ENCODE measurements at regions not wholly inside any gene's neighbourhood (a gene's known extent, or its start where the extent isn't known, plus 50 kb on each side); places are given as distances from the start of the nearest gene placed in this dataset.

DNA sequence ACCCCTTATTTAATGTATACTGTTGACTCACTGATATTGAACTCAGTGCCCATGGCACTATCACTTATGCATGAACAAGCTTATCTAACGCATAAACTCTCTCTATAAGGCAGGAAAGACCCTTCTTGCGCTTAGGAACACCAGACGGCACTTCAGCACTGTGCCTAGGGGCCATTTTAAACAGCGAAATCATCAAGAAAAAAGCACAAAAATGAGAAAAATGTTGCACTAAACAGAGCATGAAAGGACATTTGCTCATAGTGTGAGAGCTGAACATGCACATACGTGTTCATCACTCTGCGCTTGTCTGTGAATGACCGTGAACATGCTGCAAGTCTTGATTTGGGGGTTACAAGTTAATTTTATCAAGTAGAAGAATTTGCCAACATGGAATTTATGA lies 109.6 kb downstream of the WDR11 start:
- DNase-seq: no peak

DNA sequence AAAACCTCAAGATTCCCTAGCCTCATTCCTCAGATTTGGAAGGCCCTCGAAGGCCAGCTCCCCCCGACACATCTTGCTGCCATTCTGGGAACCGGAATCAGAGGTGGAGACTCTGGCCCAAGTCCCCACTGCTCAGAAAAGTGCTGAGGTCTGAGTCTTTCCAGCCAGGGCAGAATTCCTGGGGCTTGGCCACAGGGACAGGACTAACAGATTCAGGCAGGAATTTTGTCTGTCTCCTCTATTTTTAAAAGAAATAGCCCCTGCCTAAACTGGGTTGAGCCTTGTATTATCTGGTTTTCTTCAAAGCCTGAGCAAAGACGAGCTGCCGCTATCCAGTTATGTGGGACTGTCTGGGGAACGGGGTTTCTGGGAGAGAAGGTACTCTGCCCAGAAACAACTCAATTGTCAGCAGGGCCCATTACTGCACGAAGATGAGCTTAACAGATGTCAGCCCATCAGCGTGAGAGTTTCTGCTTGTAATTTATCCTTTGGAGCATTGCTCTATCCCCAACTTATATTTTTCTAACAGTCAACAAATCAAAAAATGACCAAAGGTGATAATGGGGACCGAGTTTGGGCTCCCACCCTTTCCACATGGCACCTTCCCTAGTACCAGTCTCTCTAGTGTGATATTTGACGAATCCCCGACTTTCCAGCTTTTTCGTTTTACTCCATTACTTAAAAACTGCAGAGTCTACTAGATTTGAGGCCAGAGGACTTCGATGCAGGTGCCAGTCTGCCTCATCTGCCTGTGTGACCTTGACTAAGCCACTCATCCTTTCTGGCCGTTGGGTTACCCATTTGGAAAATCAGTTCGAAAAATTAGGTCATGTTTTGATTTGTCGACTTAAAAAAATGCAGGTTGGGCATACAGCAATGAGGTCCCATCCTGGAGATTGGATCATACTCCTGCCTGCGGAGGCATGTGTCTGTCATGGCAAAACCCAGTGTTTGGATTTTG lies 110.9 kb downstream of the WDR11 start:
- DNase-seq: no peak

GRCh38 chr10:120962756-120963593 lies 111.8 kb downstream of the WDR11 start:
- DNase-seq: no peak

- DNase-seq: no peak
Measured at GRCh38 chr10:120963594-120964220, 112.5 kb downstream of the WDR11 start.

- DNase-seq: no peak
Measured at GRCh38 chr10:120966657-120967045, 115.5 kb downstream of the WDR11 start.

DNA sequence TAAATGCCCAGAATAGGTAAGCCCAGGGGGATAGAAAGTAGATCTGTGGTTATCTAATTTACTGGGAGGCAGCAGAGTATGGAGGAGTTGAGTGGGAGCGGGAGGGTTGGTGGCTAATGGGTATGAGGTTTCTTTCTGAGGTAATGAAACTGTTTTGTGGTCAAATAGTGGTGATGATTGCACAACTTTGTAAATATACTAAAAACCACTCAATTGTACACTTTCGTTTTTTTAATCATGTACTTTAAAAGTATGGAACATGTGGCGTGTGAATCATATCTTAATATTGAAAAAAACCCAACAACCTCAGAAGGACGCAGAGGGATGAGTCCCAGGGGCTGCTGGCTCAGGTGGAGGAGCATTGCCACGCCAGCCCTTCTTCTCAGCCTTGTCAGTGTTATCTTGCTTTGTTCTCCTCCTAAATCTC lies 118.1 kb downstream of the WDR11 start:
- no peak for DNase-seq

- no peak for DNase-seq
Measured at GRCh38 chr10:120970595-120971529, 119.7 kb downstream of the WDR11 start.

GRCh38 chr10:120971671-120972070 lies 120.5 kb downstream of the WDR11 start:
- no peak for DNase-seq

GRCh38 chr10:120972259-120972658 lies 121.1 kb downstream of the WDR11 start:
- DNase-seq: no peak

DNA sequence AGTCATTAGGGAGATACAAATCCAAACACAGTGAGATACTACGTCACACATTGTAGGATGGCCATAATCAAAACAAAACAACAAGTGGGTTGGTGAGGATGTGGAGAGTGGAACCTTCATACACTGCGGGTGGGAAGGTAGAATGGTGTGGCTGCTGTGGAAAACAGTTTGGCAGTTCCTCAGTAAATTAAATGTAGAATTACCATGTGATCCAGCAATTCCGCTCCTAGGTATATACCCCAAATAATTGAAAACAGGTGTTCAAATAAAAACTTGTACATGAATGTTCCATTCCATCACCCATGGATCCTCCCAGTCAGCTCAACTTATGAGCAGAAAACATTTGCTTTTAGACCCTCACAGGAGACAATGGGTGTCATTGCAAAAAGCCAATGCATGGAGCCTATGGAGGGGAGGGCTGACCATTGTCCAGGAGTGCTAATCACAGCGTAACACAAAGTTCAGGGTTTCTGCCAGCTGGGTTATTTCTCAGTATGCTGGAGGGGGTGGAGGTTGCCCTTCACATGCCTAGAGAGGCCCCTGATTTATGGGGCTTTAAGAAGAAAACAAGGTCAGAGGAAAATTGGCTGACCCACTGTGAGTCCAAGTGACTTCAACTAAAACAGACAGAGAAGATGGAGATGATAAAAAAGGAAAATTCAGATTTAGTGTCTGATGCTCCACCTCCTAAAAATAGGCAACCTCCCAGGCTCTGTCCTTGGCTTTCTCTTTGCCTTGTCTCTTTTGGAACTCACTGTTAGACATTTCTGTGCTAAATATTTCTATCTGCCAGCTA lies 124.1 kb downstream of the WDR11 start:
- DNase-seq: no peak

DNA sequence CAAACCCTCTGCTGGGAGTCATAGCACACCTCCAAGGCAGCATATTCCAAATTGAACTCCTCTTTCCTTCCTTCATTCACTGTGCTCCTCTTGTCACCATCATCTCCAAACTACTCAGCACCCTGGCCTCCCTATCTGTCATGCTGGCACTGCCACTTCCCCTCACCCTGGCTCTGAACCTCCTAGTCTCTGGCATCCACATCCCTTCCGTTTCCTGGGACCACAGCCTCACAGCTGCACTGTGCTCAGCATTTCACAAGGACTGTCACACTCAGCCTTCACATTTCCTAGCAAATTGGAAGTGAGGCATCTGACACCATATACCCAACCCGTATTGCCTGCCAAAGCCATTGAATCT lies 124.7 kb downstream of the WDR11 start:
- no peak for DNase-seq

GRCh38 chr10:120977897-120978296 lies 126.7 kb downstream of the WDR11 start:
- no peak for DNase-seq

- no peak for DNase-seq
Measured at GRCh38 chr10:120978589-120979252, 127.6 kb downstream of the WDR11 start.

GRCh38 chr10:120979435-120980278 lies 128.5 kb downstream of the WDR11 start:
- DNase-seq: peak; percentile 12

- DNase-seq: no peak
Measured at GRCh38 chr10:120980279-120981255, 129.4 kb downstream of the WDR11 start.

DNA sequence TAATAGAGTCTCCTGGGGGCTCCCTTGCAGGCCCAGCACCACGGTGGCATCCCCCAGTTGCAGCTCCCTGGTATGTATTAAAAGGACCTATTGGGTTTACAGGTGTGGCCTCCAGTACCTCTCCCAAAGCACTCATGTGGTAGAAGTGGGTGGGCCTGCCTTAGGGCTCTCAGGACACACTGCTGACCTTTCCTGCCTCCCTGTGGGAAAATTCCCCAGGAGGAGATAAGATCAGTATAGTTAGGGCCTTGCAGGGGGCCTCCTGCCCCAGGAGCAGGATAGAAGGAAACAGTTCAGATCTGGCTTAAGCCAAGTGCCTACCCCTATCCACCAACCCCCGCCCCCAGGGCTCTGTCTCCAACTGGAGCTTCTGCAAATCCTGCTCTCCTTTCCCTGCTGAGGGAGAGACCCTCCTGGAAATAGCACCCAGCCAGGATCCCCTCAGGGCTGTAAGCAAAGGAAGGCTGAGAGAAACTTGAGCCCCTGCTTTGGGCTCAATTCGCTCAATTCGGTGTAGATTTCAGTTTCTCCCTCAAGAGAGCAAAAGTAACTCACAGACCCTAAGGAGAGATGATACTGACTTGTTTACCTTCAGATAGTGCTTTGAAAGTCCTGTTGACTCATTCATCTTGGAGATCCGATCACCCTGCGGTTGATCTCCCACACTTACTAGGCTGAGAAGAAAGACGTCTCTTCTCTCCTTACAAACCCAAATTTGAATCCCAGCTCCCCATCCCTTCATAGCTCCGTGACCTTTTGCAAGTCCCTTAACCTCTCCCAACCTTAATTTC lies 130.6 kb downstream of the WDR11 start:
- no peak for DNase-seq

DNA sequence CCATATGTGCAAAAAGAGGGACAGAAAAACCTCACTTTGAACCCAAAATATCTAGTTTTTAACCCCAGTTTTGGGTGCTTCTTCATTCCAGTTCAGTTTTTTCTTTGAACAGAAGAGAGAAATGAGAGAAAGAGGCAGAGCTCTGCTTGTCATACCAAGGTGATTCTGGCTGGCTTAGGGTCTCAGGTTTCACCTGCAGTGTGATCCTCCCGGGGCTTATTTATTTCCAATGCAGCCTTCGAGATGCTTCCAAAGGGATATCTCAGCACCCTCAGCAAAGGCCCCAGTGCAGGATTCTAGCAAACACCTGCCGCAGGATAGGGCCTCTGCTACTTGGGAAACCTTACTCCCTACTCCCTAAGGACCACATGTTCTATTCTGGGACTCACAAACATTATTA lies 131.3 kb downstream of the WDR11 start:
- no peak for DNase-seq

GRCh38 chr10:120983721-120984120 lies 132.6 kb downstream of the WDR11 start:
- DNase-seq: no peak

All from NCI-H2029 treated with DMSO at 0.1 percent for 48 hours (cell line).